ENCODE measurements at regions not wholly inside any gene's neighbourhood (a gene's known extent, or its start where the extent isn't known, plus 50 kb on each side); places are given as distances from the start of the nearest gene placed in this dataset.

GRCh38 chr5:96157077-96157780 is 195.6 kb upstream of the ELL2 start:
- Histone ChIP-seq H3K27me3 (ENCODE audit: control insufficient read depth, insufficient read depth, low read length) (no peaks in the 10 kb centered on the region), H3K36me3 (ENCODE audit: insufficient read depth, low read length) (no peaks in the 10 kb centered on the region), H3K9ac (ENCODE audit: low read depth, low read length) (no peak overlapping the region), H3K4me3 (ENCODE audit: low read length) (no peak overlapping the region), H3K9me3 (replicated peaks; ENCODE audit: low read length) (no peaks in the 10 kb centered on the region), H3K4me1 (ENCODE audit: control insufficient read depth, insufficient read depth, low read length) (no peaks in the 10 kb centered on the region), H3K4me2 (ENCODE audit: low read length) (no peak overlapping the region)

GRCh38 chr5:96155147-96155546 is 193.5 kb upstream of the ELL2 start:
- no peak overlapping the region for H3K4me3 ChIP-seq (ENCODE audit: low read length)
- no peaks in the 10 kb centered on the region for H3K36me3 ChIP-seq (ENCODE audit: insufficient read depth, low read length)
- H3K9ac ChIP-seq (ENCODE audit: low read depth, low read length), result no peak overlapping the region
- H3K4me1 ChIP-seq (ENCODE audit: control insufficient read depth, insufficient read depth, low read length), result no peaks in the 10 kb centered on the region
- H3K9me3 ChIP-seq (replicated peaks; ENCODE audit: low read length), result no peaks in the 10 kb centered on the region
- no peak overlapping the region for H3K4me2 ChIP-seq (ENCODE audit: low read length)
- H3K27me3 ChIP-seq (ENCODE audit: control insufficient read depth, insufficient read depth, low read length), result no peaks in the 10 kb centered on the region

DNA sequence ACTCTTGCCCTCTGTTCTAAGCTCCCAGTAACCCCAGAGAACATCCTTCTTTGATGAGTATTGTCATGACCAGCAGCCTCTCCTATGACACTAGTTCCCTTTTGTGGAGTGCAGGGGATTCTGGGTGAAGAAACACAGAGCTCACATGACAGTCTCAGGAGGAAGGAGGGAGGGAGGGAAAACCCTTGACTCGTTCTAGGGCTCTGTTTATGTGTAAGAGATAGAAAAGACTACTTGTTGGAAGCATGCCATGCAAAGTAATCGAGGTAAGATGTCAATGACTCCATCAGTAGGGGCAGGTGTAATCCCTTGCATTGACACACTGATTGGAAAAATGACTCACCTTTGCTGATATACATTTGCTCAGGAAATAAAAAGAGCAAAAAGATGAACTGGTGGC is 190.2 kb upstream of the ELL2 start:
- H3K9ac ChIP-seq (ENCODE audit: low read depth, low read length), result no peak overlapping the region
- no peak overlapping the region for H3K4me3 ChIP-seq (ENCODE audit: low read length)
- no peaks in the 10 kb centered on the region for H3K36me3 ChIP-seq (ENCODE audit: insufficient read depth, low read length)
- no peaks in the 10 kb centered on the region for H3K9me3 ChIP-seq (replicated peaks; ENCODE audit: low read length)
- H3K4me2 ChIP-seq (ENCODE audit: low read length), result no peak overlapping the region
- H3K27me3 ChIP-seq (ENCODE audit: control insufficient read depth, insufficient read depth, low read length), result no peaks in the 10 kb centered on the region
- H3K4me1 ChIP-seq (ENCODE audit: control insufficient read depth, insufficient read depth, low read length), result peaks cover under 1% of the 10 kb centered on the region

DNA sequence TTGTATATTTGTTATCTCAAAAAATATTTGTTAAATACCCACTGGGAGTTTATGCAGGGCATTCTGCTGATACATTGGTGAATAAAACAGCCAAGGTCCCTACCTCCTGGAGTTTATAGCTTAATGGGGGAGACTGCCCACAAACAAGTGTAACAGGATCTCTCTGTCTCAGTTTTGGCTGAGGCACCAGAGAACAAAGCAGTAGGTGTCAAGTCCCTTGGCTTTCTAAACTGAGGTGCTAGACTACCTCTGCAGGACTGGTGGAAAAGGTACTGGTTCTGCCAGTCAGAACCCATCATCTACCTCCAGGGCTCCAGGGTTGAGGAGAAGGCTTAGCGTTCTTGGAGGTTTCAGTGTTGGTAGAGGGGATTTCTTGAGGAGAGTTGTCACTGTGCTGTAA is 188.4 kb upstream of the ELL2 start:
- Histone ChIP-seq H3K4me2 (ENCODE audit: low read length) (no peak overlapping the region), H3K4me1 (ENCODE audit: control insufficient read depth, insufficient read depth, low read length) (peaks cover 9% of the 10 kb centered on the region), H3K9ac (ENCODE audit: low read depth, low read length) (no peak overlapping the region), H3K27me3 (ENCODE audit: control insufficient read depth, insufficient read depth, low read length) (no peaks in the 10 kb centered on the region), H3K36me3 (ENCODE audit: insufficient read depth, low read length) (no peaks in the 10 kb centered on the region), H3K9me3 (replicated peaks; ENCODE audit: low read length) (no peaks in the 10 kb centered on the region), H3K4me3 (ENCODE audit: low read length) (no peak overlapping the region)

GRCh38 chr5:96149546-96149945 is 187.9 kb upstream of the ELL2 start:
- Histone ChIP-seq H3K4me2 (ENCODE audit: low read length) (no peak overlapping the region), H3K9ac (ENCODE audit: low read depth, low read length) (no peak overlapping the region), H3K36me3 (ENCODE audit: insufficient read depth, low read length) (no peaks in the 10 kb centered on the region)

DNA sequence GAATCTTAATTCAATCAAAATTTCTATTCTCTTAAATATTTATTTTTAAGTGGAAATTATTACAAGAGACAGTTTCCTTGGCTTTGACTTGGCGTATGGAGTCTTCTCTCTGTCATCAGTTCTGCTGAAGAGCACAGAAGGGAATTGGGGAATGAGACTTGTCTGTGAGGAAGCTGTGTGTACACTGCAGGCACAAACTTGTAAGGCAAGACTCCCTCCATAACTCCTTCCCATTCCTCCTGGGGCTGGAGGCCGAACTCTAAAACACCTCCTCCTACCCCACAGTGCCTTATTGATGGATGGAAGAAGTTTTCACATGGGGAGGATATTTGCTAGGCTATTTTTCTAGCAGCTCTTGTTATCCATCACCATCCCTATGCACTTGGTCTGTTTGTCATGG is 187.4 kb upstream of the ELL2 start:
- no peaks in the 10 kb centered on the region for H3K36me3 ChIP-seq (ENCODE audit: insufficient read depth, low read length)
- no peaks in the 10 kb centered on the region for H3K27me3 ChIP-seq (ENCODE audit: control insufficient read depth, insufficient read depth, low read length)
- H3K4me2 ChIP-seq (ENCODE audit: low read length), result no peak overlapping the region
- peaks cover 9% of the 10 kb centered on the region for H3K4me1 ChIP-seq (ENCODE audit: control insufficient read depth, insufficient read depth, low read length)
- no peak overlapping the region for H3K4me3 ChIP-seq (ENCODE audit: low read length)
- H3K9ac ChIP-seq (ENCODE audit: low read depth, low read length), result no peak overlapping the region
- H3K9me3 ChIP-seq (replicated peaks; ENCODE audit: low read length), result no peaks in the 10 kb centered on the region

More at GRCh38 chr5:96149546-96149945, 187.9 kb upstream of the ELL2 start:
- no peaks in the 10 kb centered on the region for H3K9me3 ChIP-seq (replicated peaks; ENCODE audit: low read length)
- no peak overlapping the region for H3K4me3 ChIP-seq (ENCODE audit: low read length)
- H3K27me3 ChIP-seq (ENCODE audit: control insufficient read depth, insufficient read depth, low read length), result no peaks in the 10 kb centered on the region
- H3K4me1 ChIP-seq (ENCODE audit: control insufficient read depth, insufficient read depth, low read length), result peaks cover 9% of the 10 kb centered on the region

DNA sequence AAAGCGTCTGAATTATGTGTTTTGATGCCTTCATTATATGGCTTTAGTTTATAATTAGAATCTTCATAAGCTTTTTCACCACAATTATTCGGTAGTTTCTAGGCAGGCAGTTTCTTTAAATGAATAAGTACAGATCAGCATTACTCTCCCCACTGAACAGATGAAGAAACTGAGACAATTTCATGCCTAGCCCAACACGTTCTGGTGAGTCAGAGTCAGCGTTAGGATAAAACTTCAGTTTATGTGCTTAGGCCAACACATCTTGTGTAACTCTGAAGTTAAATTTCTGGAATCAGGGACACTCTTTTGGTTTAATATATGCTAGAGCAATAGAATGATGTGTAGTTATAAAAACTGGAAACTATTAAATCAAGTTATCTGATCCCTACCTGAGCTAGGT is 186.7 kb upstream of the ELL2 start:
- H3K4me2 ChIP-seq (ENCODE audit: low read length), result no peak overlapping the region
- H3K36me3 ChIP-seq (ENCODE audit: insufficient read depth, low read length), result no peaks in the 10 kb centered on the region
- H3K27me3 ChIP-seq (ENCODE audit: control insufficient read depth, insufficient read depth, low read length), result no peaks in the 10 kb centered on the region
- H3K4me1 ChIP-seq (ENCODE audit: control insufficient read depth, insufficient read depth, low read length), result peaks cover 9% of the 10 kb centered on the region
- H3K4me3 ChIP-seq (ENCODE audit: low read length), result no peak overlapping the region
- H3K9me3 ChIP-seq (replicated peaks; ENCODE audit: low read length), result no peaks in the 10 kb centered on the region
- H3K9ac ChIP-seq (ENCODE audit: low read depth, low read length), result no peak overlapping the region

GRCh38 chr5:96147866-96148265 is 186.2 kb upstream of the ELL2 start:
- H3K9ac ChIP-seq (ENCODE audit: low read depth, low read length), result no peak overlapping the region
- H3K27me3 ChIP-seq (ENCODE audit: control insufficient read depth, insufficient read depth, low read length), result no peaks in the 10 kb centered on the region
- H3K4me3 ChIP-seq (ENCODE audit: low read length), result no peak overlapping the region
- peaks cover 12% of the 10 kb centered on the region for H3K4me1 ChIP-seq (ENCODE audit: control insufficient read depth, insufficient read depth, low read length)
- no peaks in the 10 kb centered on the region for H3K9me3 ChIP-seq (replicated peaks; ENCODE audit: low read length)
- H3K4me2 ChIP-seq (ENCODE audit: low read length), result no peak overlapping the region
- H3K36me3 ChIP-seq (ENCODE audit: insufficient read depth, low read length), result no peaks in the 10 kb centered on the region

- H3K4me3 ChIP-seq (ENCODE audit: low read length), result no peak overlapping the region
Measured at GRCh38 chr5:96146675-96147074, 185.0 kb upstream of the ELL2 start.

DNA sequence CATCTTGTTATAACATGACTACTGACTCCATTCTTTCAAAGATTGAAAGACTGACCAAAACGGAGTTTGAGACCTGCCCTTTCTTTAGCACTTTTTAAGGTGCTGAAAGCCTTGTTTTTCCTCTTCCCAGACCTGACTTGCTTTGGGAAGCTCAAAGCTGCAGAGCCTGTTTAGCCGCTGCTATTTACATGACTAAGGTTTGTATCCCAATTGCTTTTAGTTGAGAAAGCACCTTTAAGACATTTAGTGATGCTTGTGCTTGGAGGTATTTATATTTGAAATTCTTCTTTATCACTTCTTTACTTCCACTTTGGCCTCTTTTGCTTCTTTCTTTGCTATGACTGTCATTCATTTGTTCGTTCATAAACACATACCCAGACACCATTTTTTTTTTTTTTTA is 182.6 kb upstream of the ELL2 start:
- Histone ChIP-seq H3K27me3 (ENCODE audit: control insufficient read depth, insufficient read depth, low read length) (no peaks in the 10 kb centered on the region), H3K4me1 (ENCODE audit: control insufficient read depth, insufficient read depth, low read length) (peaks cover 12% of the 10 kb centered on the region), H3K4me3 (ENCODE audit: low read length) (no peak overlapping the region), H3K36me3 (ENCODE audit: insufficient read depth, low read length) (no peaks in the 10 kb centered on the region), H3K9ac (ENCODE audit: low read depth, low read length) (no peak overlapping the region), H3K4me2 (ENCODE audit: low read length) (no peak overlapping the region), H3K9me3 (replicated peaks; ENCODE audit: low read length) (no peaks in the 10 kb centered on the region)

More at GRCh38 chr5:96146675-96147074, 185.0 kb upstream of the ELL2 start:
- Histone ChIP-seq H3K27me3 (ENCODE audit: control insufficient read depth, insufficient read depth, low read length) (no peaks in the 10 kb centered on the region), H3K36me3 (ENCODE audit: insufficient read depth, low read length) (no peaks in the 10 kb centered on the region), H3K4me1 (ENCODE audit: control insufficient read depth, insufficient read depth, low read length) (peaks cover 12% of the 10 kb centered on the region), H3K4me2 (ENCODE audit: low read length) (no peak overlapping the region), H3K9me3 (replicated peaks; ENCODE audit: low read length) (no peaks in the 10 kb centered on the region), H3K9ac (ENCODE audit: low read depth, low read length) (no peak overlapping the region)

DNA sequence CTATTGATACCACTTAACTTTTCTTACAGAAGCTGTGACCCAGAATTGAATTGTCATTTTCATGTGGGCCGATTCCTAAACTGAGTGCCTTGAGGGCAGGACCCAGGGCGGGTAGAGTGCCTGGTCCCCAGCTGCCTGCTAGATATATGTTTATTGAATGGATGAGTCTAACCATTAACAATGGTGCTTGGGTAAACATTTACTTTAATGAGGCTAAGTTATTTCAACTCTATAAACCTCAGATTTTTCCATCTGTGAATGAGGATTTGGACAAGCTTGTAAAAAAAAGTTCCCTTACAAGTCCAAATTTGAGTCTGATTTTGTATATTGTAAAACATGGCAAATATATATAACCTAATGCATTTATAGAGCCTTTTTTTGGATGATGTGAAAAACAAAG is 181.8 kb upstream of the ELL2 start:
- Histone ChIP-seq H3K4me1 (ENCODE audit: control insufficient read depth, insufficient read depth, low read length) (peaks cover 12% of the 10 kb centered on the region), H3K9ac (ENCODE audit: low read depth, low read length) (no peak overlapping the region), H3K4me3 (ENCODE audit: low read length) (no peak overlapping the region), H3K36me3 (ENCODE audit: insufficient read depth, low read length) (no peaks in the 10 kb centered on the region), H3K27me3 (ENCODE audit: control insufficient read depth, insufficient read depth, low read length) (no peaks in the 10 kb centered on the region), H3K9me3 (replicated peaks; ENCODE audit: low read length) (no peaks in the 10 kb centered on the region), H3K4me2 (ENCODE audit: low read length) (no peak overlapping the region)

DNA sequence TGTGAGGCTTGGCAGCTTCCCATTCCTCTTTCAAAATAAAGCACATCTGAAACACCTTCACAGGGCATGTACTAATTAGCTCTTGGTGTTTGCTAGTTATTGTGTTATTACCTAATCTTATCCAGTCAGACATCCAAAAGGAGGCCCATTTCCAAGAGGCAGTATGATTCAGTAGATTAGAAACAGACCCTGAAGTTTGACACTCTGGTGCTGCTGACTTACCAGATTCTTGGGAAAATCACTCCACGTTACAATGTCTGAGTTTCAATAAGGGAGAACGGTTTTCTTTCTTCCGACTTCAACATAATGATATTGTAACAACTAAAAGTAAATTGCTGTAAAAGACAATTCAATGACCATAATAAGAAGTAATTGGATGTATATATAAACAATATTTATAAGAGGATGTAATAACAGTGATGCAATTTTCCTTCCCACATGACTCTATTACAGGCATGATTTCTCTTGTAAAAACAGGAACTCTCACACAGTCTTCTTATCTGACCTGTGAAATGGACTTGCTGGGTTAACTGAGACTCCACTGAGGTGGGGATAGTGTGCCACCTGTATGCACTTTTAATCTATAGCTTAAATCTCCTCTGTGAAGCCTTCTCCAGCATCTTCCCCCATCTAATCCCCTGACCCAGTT is 181.3 kb upstream of the ELL2 start:
- Histone ChIP-seq H3K4me3 (ENCODE audit: low read length) (no peak overlapping the region), H3K27me3 (ENCODE audit: control insufficient read depth, insufficient read depth, low read length) (no peaks in the 10 kb centered on the region), H3K4me1 (ENCODE audit: control insufficient read depth, insufficient read depth, low read length) (peaks cover 12% of the 10 kb centered on the region), H3K9me3 (replicated peaks; ENCODE audit: low read length) (no peaks in the 10 kb centered on the region), H3K36me3 (ENCODE audit: insufficient read depth, low read length) (no peaks in the 10 kb centered on the region), H3K9ac (ENCODE audit: low read depth, low read length) (no peak overlapping the region), H3K4me2 (ENCODE audit: low read length) (no peak overlapping the region)
